SKM-1 treated with dmso at 0.1 percent for 144 hours (cell line): ENCODE measurements at regions not wholly inside any gene's neighbourhood (a gene's known extent, or its start where the extent isn't known, plus 50 kb on each side); places are given as distances from the start of the nearest gene placed in this dataset.

Source experiments
- DNase-seq: peaks from one replicate; lab custom pipeline; 2025; ENCODE audit not compliant: unreplicated experiment; lab: John Stamatoyannopoulos, UW

DNA sequence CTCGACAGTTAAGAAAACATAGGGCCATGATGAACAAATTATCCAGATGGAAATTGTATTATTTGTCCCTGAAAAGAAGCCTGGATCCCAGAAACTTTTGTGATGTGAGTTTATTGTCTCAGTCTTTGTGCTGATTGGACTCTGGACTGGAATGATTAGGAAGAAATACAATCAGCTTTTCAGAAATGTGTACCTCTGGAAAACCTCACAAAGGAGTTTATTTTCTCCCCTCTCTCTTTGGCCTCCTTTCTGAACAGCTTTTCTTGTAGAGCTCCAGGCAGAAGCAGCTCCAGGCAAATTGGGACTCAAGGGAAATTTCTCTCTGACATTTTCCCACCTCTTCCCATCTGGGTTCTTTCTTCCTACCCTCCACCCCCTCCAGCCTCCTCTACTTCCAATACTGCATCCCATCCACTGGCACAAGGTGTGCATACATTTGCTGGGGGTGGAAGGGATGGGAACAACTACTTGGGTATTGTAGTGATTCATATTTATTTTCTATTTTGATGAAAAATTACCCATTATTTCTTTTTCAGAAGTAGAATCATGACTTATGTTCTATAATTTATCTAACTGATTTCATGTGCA, 119.7 kb downstream of the CD47 start:
- no peak for DNase-seq

- DNase-seq = no peak
These were observed 120.6 kb downstream of the CD47 start for GRCh38 chr3:107969994-107970819.

GRCh38 chr3:107969525-107969924, 121.3 kb downstream of the CD47 start:
- DNase-seq = no peak

DNA sequence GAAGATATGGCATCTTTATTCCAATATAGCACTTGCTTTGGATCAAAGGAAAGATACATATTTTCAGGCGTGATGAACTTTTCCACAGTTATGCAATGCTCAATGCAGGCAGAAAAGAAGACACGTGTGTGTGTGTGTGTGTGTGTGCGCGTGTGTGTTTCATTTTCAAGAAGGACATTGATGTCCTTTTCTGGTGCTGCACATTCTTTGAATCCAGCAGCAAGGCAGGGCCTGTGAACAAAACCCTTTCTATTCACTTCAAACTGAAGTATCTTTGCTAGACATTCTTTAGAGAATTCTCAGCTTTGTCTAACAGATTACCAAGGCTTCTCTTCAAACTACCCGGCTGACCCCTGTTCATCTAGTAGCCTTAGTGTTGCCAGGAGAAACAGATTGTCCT, 124.6 kb downstream of the CD47 start:
- no peak for DNase-seq

GRCh38 chr3:107965136-107965655, 125.6 kb downstream of the CD47 start:
- no peak for DNase-seq

GRCh38 chr3:107963581-107963980, 127.2 kb downstream of the CD47 start:
- DNase-seq = no peak

- DNase-seq = no peak
These were observed 127.9 kb downstream of the CD47 start for GRCh38 chr3:107962946-107963345.

DNA sequence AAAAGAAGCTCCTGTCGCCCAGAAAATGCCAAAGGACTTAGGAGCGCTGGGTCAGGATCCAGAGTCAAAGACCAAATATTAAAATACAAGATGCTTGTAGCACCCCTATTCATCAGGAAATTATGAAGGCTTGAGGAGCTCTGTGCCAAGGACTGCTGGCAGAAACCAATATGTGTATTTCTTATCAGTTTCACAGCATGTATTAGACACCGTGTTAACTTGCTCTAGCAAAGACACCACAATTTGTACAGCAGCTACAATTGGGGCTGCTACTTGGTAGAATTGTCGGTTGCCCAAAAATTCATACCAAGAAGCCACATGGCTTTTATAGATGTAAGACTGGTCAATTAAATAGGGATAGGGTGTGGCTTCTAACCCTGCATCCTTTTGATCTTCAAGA, 128.8 kb downstream of the CD47 start:
- no peak for DNase-seq

GRCh38 chr3:107959550-107960154, 131.2 kb downstream of the CD47 start:
- DNase-seq = no peak

- no peak for DNase-seq
These were observed 132.7 kb downstream of the CD47 start for GRCh38 chr3:107958146-107958545.

- DNase-seq = no peak
These were observed 133.6 kb downstream of the CD47 start for GRCh38 chr3:107956991-107957900.

DNA sequence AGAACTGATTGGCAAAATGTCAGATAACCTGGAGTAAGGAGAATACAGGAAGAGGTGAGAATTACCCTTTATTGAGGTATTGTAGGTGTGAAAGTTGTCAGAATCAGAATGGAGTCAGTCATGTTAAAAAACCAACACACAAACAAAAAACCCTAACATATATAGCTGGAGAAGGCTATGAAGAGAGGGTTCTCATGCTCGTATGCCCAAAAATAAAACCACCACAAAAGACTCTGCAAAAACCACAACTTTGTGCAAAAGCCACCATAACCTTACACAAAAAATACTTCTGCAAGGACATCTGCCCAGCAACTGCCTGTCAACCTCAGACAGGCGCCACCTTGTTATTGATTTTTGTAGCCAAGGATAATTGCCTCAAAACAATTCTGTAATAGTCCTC, 136.0 kb downstream of the CD47 start:
- DNase-seq = no peak

DNA sequence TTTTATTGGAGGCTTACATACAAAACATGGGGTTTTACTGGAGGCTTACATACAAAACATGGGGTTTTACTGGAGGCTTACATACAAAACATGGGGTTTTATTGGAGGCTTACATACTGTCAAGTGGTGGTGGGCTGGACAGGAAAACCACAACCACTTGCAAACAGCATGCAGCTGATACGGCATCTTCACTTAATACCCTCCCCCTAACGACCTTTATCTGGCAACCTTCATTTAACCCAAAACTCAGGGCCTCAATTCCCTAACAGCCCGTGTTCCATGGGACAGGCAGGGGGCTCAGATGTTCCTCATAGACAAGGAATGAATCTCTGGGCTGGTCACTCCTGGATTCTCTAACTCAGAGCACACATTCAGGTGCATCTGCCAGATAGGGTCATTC, 137.1 kb downstream of the CD47 start:
- no peak for DNase-seq

DNA sequence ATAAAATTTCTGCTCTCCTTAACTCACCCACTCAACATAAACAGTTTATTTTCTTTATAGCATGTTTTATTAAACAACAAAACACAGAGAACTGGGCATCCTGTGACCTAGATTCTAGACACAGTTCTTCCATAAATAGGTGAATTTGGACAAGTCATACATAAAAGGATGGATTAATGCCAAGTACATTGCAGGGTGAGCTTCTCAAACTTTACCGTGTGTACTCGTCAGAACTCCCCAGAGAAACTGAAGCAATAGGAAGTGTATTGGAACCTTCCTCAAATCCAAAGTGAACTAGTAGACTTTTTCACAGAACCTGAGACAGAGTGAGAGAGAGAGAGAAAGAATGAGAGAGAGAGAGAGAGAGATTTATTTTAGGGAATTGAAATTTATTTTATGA, 139.7 kb downstream of the CD47 start:
- no peak for DNase-seq

DNA sequence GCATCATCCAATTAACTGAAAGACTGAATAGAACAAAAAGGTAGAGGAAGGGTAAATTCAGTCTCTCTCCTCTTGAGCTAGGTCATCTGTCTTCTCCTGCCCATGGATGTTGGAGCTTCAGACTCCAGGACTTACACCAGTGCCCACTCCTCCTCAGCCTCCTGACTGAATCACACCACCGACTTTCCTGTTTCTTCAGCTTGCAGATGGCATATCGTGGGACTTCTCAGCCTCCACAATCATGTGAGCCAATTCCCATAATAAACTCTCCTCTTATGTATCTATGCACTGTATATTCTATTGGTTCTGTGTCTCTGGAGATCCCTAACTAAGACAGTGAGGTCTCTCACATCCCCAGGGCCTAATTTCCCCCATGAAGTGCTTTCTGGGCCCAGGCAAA, 140.4 kb downstream of the CD47 start:
- DNase-seq = no peak

GRCh38 chr3:107949394-107949970, 141.3 kb downstream of the CD47 start:
- DNase-seq = no peak

- no peak for DNase-seq
These were observed 143.6 kb downstream of the CD47 start for GRCh38 chr3:107947203-107947602.

GRCh38 chr3:107946700-107947099, 144.1 kb downstream of the CD47 start:
- DNase-seq = no peak

- DNase-seq = no peak
These were observed 145.3 kb downstream of the CD47 start for GRCh38 chr3:107945417-107946094.
